ENCODE measurements at regions not wholly inside any gene's neighbourhood (a gene's known extent, or its start where the extent isn't known, plus 50 kb on each side); places are given as distances from the start of the nearest gene placed in this dataset.

GRCh38 chr13:68099631-68100030 lies 869.5 kb upstream of the PCDH9 start:
- WGBS = 67% methylated on average over 2 of the region's 2 CpGs
- no peak overlapping the region for H3K27ac ChIP-seq (ENCODE audit: low read depth in 1 of 2, low read length in 2 of 2)
- H3K4me3 ChIP-seq (ENCODE audit: low read depth in 1 of 3, low read length in 3 of 3) = no peak overlapping the region
- no peaks in the 10 kb centered on the region for H3K4me1 ChIP-seq (ENCODE audit: control insufficient read depth in 4 of 4, insufficient read depth in 4 of 4, low read length in 3 of 4)
- H3K9me3 ChIP-seq (ENCODE audit: control insufficient read depth in 4 of 4, low read length in 3 of 4) = peaks cover 0 to 3% (median 0%) of the 10 kb centered on the region in 4 donors
- no peaks in the 10 kb centered on the region for H3K36me3 ChIP-seq (ENCODE audit: control insufficient read depth in 4 of 4, insufficient read depth in 3 of 4, low read depth in 1 of 4, low read length in 3 of 4)
- DNase-seq (ENCODE audit: low spot score) = no peak
- TF ChIP-seq YY1 (IDR thresholded peaks at IDR 0.05) = no peak
- TF ChIP-seq ZBTB33 (IDR thresholded peaks at IDR 0.05) = no peak
- TF ChIP-seq ATF3 (IDR thresholded peaks at IDR 0.05) = no peak
- TF ChIP-seq GABPA (IDR thresholded peaks at IDR 0.05 in 1 of 2, conservative IDR thresholded peaks at IDR 0.05 in 1 of 2) = no peak
- TF ChIP-seq EGR1 (IDR thresholded peaks at IDR 0.05; ENCODE audit: low read depth in 2 of 2) = no peak
- no peak for TF ChIP-seq FOXA1 (IDR thresholded peaks at IDR 0.05)
- no peak for TF ChIP-seq RAD21 (IDR thresholded peaks at IDR 0.05)
- no peak for TF ChIP-seq SP1 (IDR thresholded peaks at IDR 0.05)
- TF ChIP-seq RXRA (IDR thresholded peaks at IDR 0.05) = no peak
- no peak for TF ChIP-seq FOXA2 (IDR thresholded peaks at IDR 0.05)
- TF ChIP-seq HNF4A (conservative IDR thresholded peaks at IDR 0.05) = no peak
- TF ChIP-seq, protein P1, sequence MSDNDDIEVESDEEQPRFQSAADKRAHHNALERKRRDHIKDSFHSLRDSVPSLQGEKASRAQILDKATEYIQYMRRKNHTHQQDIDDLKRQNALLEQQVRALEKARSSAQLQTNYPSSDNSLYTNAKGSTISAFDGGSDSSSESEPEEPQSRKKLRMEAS (IDR thresholded peaks at IDR 0.05) = no peak
- no peak for TF ChIP-seq CTCF (IDR thresholded peaks at IDR 0.05; ENCODE audit: low read depth, low read length, missing input control)
- no peak for TF ChIP-seq REST (IDR thresholded peaks at IDR 0.05)
- no peak for TF ChIP-seq JUND (IDR thresholded peaks at IDR 0.05)
- no peak for TF ChIP-seq HNF4G (IDR thresholded peaks at IDR 0.05)
- no peak overlapping the region for H3K9ac ChIP-seq (ENCODE audit: low read depth in 1 of 2, low read length in 2 of 2)
- no peaks in the 10 kb centered on the region for H3K27me3 ChIP-seq (ENCODE audit: control insufficient read depth in 4 of 4, insufficient read depth in 4 of 4, low read length in 3 of 4)

DNA sequence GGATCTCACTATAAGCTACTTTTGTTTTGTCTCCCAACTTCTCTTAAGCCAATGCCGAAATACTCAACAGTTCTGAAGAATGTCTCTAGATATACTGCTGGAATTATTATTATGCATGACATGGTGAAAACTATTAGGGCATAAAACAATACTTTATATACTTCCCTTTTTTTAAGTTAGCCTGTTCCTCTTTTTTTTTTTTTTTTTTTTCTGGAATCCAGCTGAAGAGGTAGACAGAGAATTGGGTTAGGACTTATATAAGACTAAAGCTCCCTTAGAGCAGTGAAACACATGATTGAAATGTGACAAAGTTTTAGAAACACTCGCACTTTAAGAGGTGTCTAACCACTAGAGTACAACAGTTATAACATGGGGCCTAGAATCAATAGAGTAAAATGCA lies 850.9 kb upstream of the PCDH9 start:
- no peaks in the 10 kb centered on the region for H3K36me3 ChIP-seq (ENCODE audit: control insufficient read depth in 4 of 4, insufficient read depth in 3 of 4, low read depth in 1 of 4, low read length in 3 of 4)
- no peak for DNase-seq (ENCODE audit: low spot score)
- TF ChIP-seq RXRA (IDR thresholded peaks at IDR 0.05) (no peak), CTCF (IDR thresholded peaks at IDR 0.05; ENCODE audit: low read depth, low read length, missing input control) (no peak), JUND (IDR thresholded peaks at IDR 0.05) (no peak), YY1 (IDR thresholded peaks at IDR 0.05) (no peak), RAD21 (IDR thresholded peaks at IDR 0.05) (no peak), HNF4A (conservative IDR thresholded peaks at IDR 0.05) (no peak), EGR1 (IDR thresholded peaks at IDR 0.05; ENCODE audit: low read depth in 2 of 2) (no peak), ATF3 (IDR thresholded peaks at IDR 0.05) (no peak), TAF1 (conservative IDR thresholded peaks at IDR 0.05) (no peak), HNF4G (IDR thresholded peaks at IDR 0.05) (no peak), FOXA1 (IDR thresholded peaks at IDR 0.05) (no peak), FOXA2 (IDR thresholded peaks at IDR 0.05) (no peak), NR2F2 (IDR thresholded peaks at IDR 0.05) (no peak)
- TF ChIP-seq, protein P1 (IDR thresholded peaks at IDR 0.05) = no peak

More for the DNA sequence above, 850.9 kb upstream of the PCDH9 start:
- H3K9ac ChIP-seq (ENCODE audit: low read depth in 1 of 2, low read length in 2 of 2) = no peak overlapping the region
- H3K27me3 ChIP-seq (ENCODE audit: control insufficient read depth in 4 of 4, insufficient read depth in 4 of 4, low read length in 3 of 4) = no peaks in the 10 kb centered on the region
- no peak overlapping the region for H3K4me3 ChIP-seq (ENCODE audit: low read depth in 1 of 3, low read length in 3 of 3)
- 80% methylated on average over 2 of the region's 2 CpGs for WGBS
- no peaks in the 10 kb centered on the region for H3K4me1 ChIP-seq (ENCODE audit: control insufficient read depth in 4 of 4, insufficient read depth in 4 of 4, low read length in 3 of 4)
- H3K27ac ChIP-seq (ENCODE audit: low read depth in 1 of 2, low read length in 2 of 2) = no peak overlapping the region
- no peaks in the 10 kb centered on the region for H3K9me3 ChIP-seq (ENCODE audit: control insufficient read depth in 4 of 4, low read length in 3 of 4)
